ENCODE measurements at regions not wholly inside any gene's neighbourhood (a gene's known extent, or its start where the extent isn't known, plus 50 kb on each side); places are given as distances from the start of the nearest gene placed in this dataset.

DNA sequence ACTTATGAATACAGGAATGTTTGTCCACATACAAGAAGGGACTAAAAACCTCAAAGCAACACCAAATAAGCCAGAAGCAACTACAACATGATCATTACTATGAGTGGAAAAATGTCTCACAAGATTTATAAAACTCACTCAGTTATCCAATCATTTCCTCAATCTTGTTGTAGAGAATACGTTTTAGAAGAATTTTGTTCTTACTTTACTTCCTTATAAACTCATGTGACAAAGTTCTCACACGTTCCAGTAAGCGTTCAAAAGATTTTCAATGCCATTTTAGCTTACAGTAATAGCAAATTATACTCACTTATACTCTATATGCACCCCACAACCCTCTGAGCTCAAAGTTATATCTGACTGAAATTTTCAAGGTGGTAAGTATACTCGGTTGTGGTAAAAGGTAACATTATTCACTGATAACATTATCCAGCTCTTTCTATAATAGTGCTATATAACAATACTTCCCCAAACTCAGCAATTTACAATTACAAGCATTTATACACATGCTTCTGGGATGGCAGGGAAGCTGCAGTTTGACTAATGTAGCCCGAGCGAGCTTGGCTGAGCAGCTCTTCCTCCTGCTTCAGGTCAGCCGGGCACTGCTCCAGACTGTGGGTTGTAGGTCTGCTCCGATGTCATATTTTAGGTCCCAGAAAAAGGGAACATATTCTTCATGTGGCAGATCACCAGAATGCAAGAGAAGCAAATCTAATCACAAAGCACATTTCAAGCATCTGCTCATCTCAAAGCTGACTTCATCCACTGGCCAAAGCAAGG, 226.3 kb downstream of the RCHY1 start:
- no peak overlapping the region for H2AFZ ChIP-seq (ENCODE audit: control insufficient read depth, low read length)
- FAIRE-seq, result no peak
- no peaks in the 10 kb centered on the region for H3K9me3 ChIP-seq (ENCODE audit: control insufficient read depth, low read depth, low read length)
- H4K20me1 ChIP-seq (ENCODE audit: control insufficient read depth, extremely low read depth, insufficient read depth, low read length), result no peaks in the 10 kb centered on the region
- no peaks in the 10 kb centered on the region for H3K36me3 ChIP-seq (ENCODE audit: control insufficient read depth in 2 of 2, extremely low read depth in 1 of 2, insufficient read depth in 2 of 2, low read length in 2 of 2)
- H3K27me3 ChIP-seq (ENCODE audit: control insufficient read depth, extremely low read depth, insufficient read depth, low read length), result no peaks in the 10 kb centered on the region
- TF ChIP-seq CTCF (optimal IDR thresholded peaks at IDR 0.05 in 1 of 3, IDR thresholded peaks at IDR 0.05 in 1 of 3, conservative IDR thresholded peaks at IDR 0.05 in 1 of 3; ENCODE audit: extremely low read depth in 1 of 3, insufficient read depth in 2 of 3, low read length in 3 of 3), result no peak
- TF ChIP-seq EZH2 (IDR thresholded peaks at IDR 0.05; ENCODE audit: low read length), result no peak
- no peaks in the 10 kb centered on the region for H3K9me1 ChIP-seq (ENCODE audit: control insufficient read depth, extremely low read depth, insufficient read depth, low read length)
- H3K9ac ChIP-seq (ENCODE audit: control insufficient read depth, extremely low read depth, insufficient read depth, low read length), result no peak overlapping the region
- no peak for DNase-seq (ENCODE audit: low read depth, low spot score)
- H3K4me2 ChIP-seq (ENCODE audit: control insufficient read depth, extremely low read depth, insufficient read depth, low read depth, low read length), result no peak overlapping the region
- no peak overlapping the region for H3K27ac ChIP-seq (ENCODE audit: control insufficient read depth, insufficient read depth, low read length)
- no peaks in the 10 kb centered on the region for H3K79me2 ChIP-seq (ENCODE audit: control insufficient read depth, insufficient read depth, low read length)
- H3K4me1 ChIP-seq (ENCODE audit: control insufficient read depth, extremely low read depth, insufficient read depth, low read length), result peaks cover 9% of the 10 kb centered on the region
- dilution Hi-C loops (cut with MboI; ENCODE audit: extremely low pct_ligation_motif_present, low sequenced_read_pairs), result no loop called here
- no peak overlapping the region for H3K4me3 ChIP-seq (ENCODE audit: control insufficient read depth in 2 of 3, extremely low read depth in 1 of 3, insufficient read depth in 2 of 3, low read depth in 1 of 3, low read length in 3 of 3)

- H3K4me3 ChIP-seq (ENCODE audit: control insufficient read depth in 2 of 3, extremely low read depth in 1 of 3, insufficient read depth in 2 of 3, low read depth in 1 of 3, low read length in 3 of 3), result no peak overlapping the region
- H3K27me3 ChIP-seq (ENCODE audit: control insufficient read depth, extremely low read depth, insufficient read depth, low read length), result no peaks in the 10 kb centered on the region
- no peaks in the 10 kb centered on the region for H3K36me3 ChIP-seq (ENCODE audit: control insufficient read depth in 2 of 2, extremely low read depth in 1 of 2, insufficient read depth in 2 of 2, low read length in 2 of 2)
- H2AFZ ChIP-seq (ENCODE audit: control insufficient read depth, low read length), result no peak overlapping the region
- dilution Hi-C loops (cut with MboI; ENCODE audit: extremely low pct_ligation_motif_present, low sequenced_read_pairs), result no loop called here
- no peak for DNase-seq (ENCODE audit: low read depth, low spot score)
- TF ChIP-seq EZH2 (IDR thresholded peaks at IDR 0.05; ENCODE audit: low read length) (no peak), CTCF (optimal IDR thresholded peaks at IDR 0.05 in 1 of 3, IDR thresholded peaks at IDR 0.05 in 1 of 3, conservative IDR thresholded peaks at IDR 0.05 in 1 of 3; ENCODE audit: extremely low read depth in 1 of 3, insufficient read depth in 2 of 3, low read length in 3 of 3) (no peak)
- no peak overlapping the region for H3K9ac ChIP-seq (ENCODE audit: control insufficient read depth, extremely low read depth, insufficient read depth, low read length)
- peaks cover 9% of the 10 kb centered on the region for H3K4me1 ChIP-seq (ENCODE audit: control insufficient read depth, extremely low read depth, insufficient read depth, low read length)
- no peak for FAIRE-seq
- H3K79me2 ChIP-seq (ENCODE audit: control insufficient read depth, insufficient read depth, low read length), result no peaks in the 10 kb centered on the region
- no peak overlapping the region for H3K4me2 ChIP-seq (ENCODE audit: control insufficient read depth, extremely low read depth, insufficient read depth, low read depth, low read length)
- no peaks in the 10 kb centered on the region for H3K9me1 ChIP-seq (ENCODE audit: control insufficient read depth, extremely low read depth, insufficient read depth, low read length)
- no peak overlapping the region for H3K27ac ChIP-seq (ENCODE audit: control insufficient read depth, insufficient read depth, low read length)
- H3K9me3 ChIP-seq (ENCODE audit: control insufficient read depth, low read depth, low read length), result no peaks in the 10 kb centered on the region
- H4K20me1 ChIP-seq (ENCODE audit: control insufficient read depth, extremely low read depth, insufficient read depth, low read length), result no peaks in the 10 kb centered on the region
Observed at GRCh38 chr4:75285837-75286236, 228.4 kb downstream of the RCHY1 start.

Data from keratinocyte (primary cell).